Body of pancreas (tissue), 4 donors: ENCODE measurements at regions not wholly inside any gene's neighbourhood (a gene's known extent, or its start where the extent isn't known, plus 50 kb on each side); places are given as distances from the start of the nearest gene placed in this dataset.
"Not testable (repeated sequence)": the region's sequence is repeated elsewhere in the genome, so short reads cannot be mapped to it uniquely, and the experiment has no call there.

ENCODE experiments used
- ATAC-seq: fragments of 150-250 bp; one replicate; pipeline ENCODE4 v1.9.1; 2016
- DNase-seq, 4 donors: peaks; one replicate each; pipeline ENCODE4 v3.0.0-alpha.2; 2019
- H3K27ac ChIP-seq, 4 donors: fragments of 200-600 bp; sonication (generic); 1 replicate in 3 of 4; 2 replicates in 1 of 4; pipeline versions ENCODE4 v1.5.1 to v1.6.1; 2016 to 2019; ENCODE audit warnings: mild to moderate bottlenecking in 1 of 4, mixed read lengths in 1 of 4, moderate library complexity in 1 of 4
- H3K27me3 ChIP-seq, 2 donors: fragments of 200-600 bp; sonication (generic); one replicate each; pipeline ENCODE4 v1.6.0; 2016; ENCODE audit warnings: mild to moderate bottlenecking in 1 of 2
- H3K36me3 ChIP-seq, 2 donors: fragments of 200-600 bp; sonication (generic); replicated peaks in 1 of 2; 2 replicates each; pipeline ENCODE4 v1.5.1; 2016; ENCODE audit warnings: low read depth in 2 of 2; ENCODE audit not compliant: insufficient read depth in 1 of 2
- H3K4me1 ChIP-seq: fragments of 200-600 bp; sonication (generic); one replicate; pipeline ENCODE4 v1.6.0; 2016
- H3K4me3 ChIP-seq, 2 donors: fragments of 200-600 bp; sonication (generic); 1 replicate in 1 of 2; 2 replicates in 1 of 2; pipeline ENCODE4 v1.5.1; 2016 to 2019
- H3K9me3 ChIP-seq, 3 donors: fragments of 200-600 bp; sonication (generic); 1 replicate in 2 of 3; 2 replicates in 1 of 3; pipeline ENCODE4 v1.5.1; 2016
- CTCF ChIP-seq, 7 experiments: fragments of 450-650 bp in 4 of 7; fragments of 200-600 bp in 3 of 7; sonication (generic) in 3 of 7; IDR thresholded peaks; one replicate each; pipeline ENCODE4 v1.5.1; 2016 to 2019; ENCODE audit warnings: antibody characterized with exemption in 7 of 7
- POLR2A ChIP-seq, 3 donors: fragments of 450-650 bp; IDR thresholded peaks; one replicate each; pipeline ENCODE4 v1.6.1; 2016; ENCODE audit warnings: antibody characterized with exemption in 3 of 3, mild to moderate bottlenecking in 2 of 3
- WGBS, 2 donors: methylation state at CpG; one replicate each; pipeline ENCODE4 v1.1.5; 2017; 5-methylcytosine and 5-hydroxymethylcytosine counted together
- intact Hi-C: fragments of 100-400 bp; cut with DNase I; formaldehyde crosslinking; loops from one replicate; pipeline ENCODE4 v1.15.1; 2023

GRCh38 chr3:67941433-67942030 lies 287.1 kb upstream of the SUCLG2 start:
- no peak for ATAC-seq
- Histone ChIP-seq H3K4me1 (no peaks in the 10 kb centered on the region), H3K4me3 (no peak overlapping the region), H3K27ac (no peak overlapping the region), H3K27me3 (no peaks in the 10 kb centered on the region), H3K9me3 (no peaks in the 10 kb centered on the region), H3K36me3 (no peaks in the 10 kb centered on the region)
- no peak for DNase-seq
- intact Hi-C loops = no loop called here
- TF ChIP-seq CTCF (IDR thresholded peaks at IDR 0.05) (no peak), POLR2A (IDR thresholded peaks at IDR 0.05) (no peak)
- 75 to 83% methylated on average over 3 of the region's 3 CpGs for WGBS, 2 donors

GRCh38 chr3:67940210-67940952 lies 286.0 kb upstream of the SUCLG2 start:
- Histone ChIP-seq H3K4me1 (no peaks in the 10 kb centered on the region), H3K27me3 (no peaks in the 10 kb centered on the region), H3K27ac (peak overlapping the region in 2 of 4 donors; percentile 5 to 51), H3K9me3 (no peaks in the 10 kb centered on the region), H3K36me3 (no peaks in the 10 kb centered on the region), H3K4me3 (no peak overlapping the region)
- DNase-seq (peak; percentile 37 to 61 (median 42)), ATAC-seq (peak; percentile 74)
- TF ChIP-seq CTCF (IDR thresholded peaks at IDR 0.05) = peak in 3 of 7 experiments; percentile 12 to 31 (median 25)
- no peak for TF ChIP-seq POLR2A (IDR thresholded peaks at IDR 0.05)
- 60 to 61% methylated on average over 2 of the region's 2 CpGs for WGBS, 2 donors
- intact Hi-C loops = no loop called here

GRCh38 chr3:67937498-67938118 lies 283.2 kb upstream of the SUCLG2 start:
- no peak for ATAC-seq
- intact Hi-C loops = no loop called here
- no peak overlapping the region for H3K27ac ChIP-seq
- H3K27me3 ChIP-seq = no peaks in the 10 kb centered on the region
- H3K4me1 ChIP-seq = no peaks in the 10 kb centered on the region
- H3K36me3 ChIP-seq = no peaks in the 10 kb centered on the region
- no peak for DNase-seq
- no peak for TF ChIP-seq POLR2A (IDR thresholded peaks at IDR 0.05)
- TF ChIP-seq CTCF (IDR thresholded peaks at IDR 0.05) = no peak
- H3K4me3 ChIP-seq = no peak overlapping the region
- H3K9me3 ChIP-seq = no peaks in the 10 kb centered on the region
- 93 to 100% methylated on average over 1 of the region's 1 CpG for WGBS, 2 donors

GRCh38 chr3:67930394-67930793 lies 276.0 kb upstream of the SUCLG2 start:
- H3K36me3 ChIP-seq, H3K4me3 ChIP-seq, intact Hi-C loops, DNase-seq, H3K27me3 ChIP-seq, H3K27ac ChIP-seq, H3K4me1 ChIP-seq, ATAC-seq, H3K9me3 ChIP-seq: not testable (repeated sequence)
- WGBS, 2 donors = 72 to 77% methylated on average over 4 of the region's 4 CpGs

GRCh38 chr3:67923796-67924195 lies 269.4 kb upstream of the SUCLG2 start:
- H3K36me3 ChIP-seq = no peaks in the 10 kb centered on the region
- no peak overlapping the region for H3K27ac ChIP-seq
- no peaks in the 10 kb centered on the region for H3K4me1 ChIP-seq
- intact Hi-C loops = no loop called here
- ATAC-seq (no peak), DNase-seq (no peak)
- no peak overlapping the region for H3K4me3 ChIP-seq
- no peaks in the 10 kb centered on the region for H3K9me3 ChIP-seq
- no peaks in the 10 kb centered on the region for H3K27me3 ChIP-seq
- TF ChIP-seq POLR2A (IDR thresholded peaks at IDR 0.05) = no peak
